ENCODE measurements at regions not wholly inside any gene's neighbourhood (a gene's known extent, or its start where the extent isn't known, plus 50 kb on each side); places are given as distances from the start of the nearest gene placed in this dataset.
A peak's percentile ranks its signal among the peaks of the same experiment; 100 is the strongest.

DNA sequence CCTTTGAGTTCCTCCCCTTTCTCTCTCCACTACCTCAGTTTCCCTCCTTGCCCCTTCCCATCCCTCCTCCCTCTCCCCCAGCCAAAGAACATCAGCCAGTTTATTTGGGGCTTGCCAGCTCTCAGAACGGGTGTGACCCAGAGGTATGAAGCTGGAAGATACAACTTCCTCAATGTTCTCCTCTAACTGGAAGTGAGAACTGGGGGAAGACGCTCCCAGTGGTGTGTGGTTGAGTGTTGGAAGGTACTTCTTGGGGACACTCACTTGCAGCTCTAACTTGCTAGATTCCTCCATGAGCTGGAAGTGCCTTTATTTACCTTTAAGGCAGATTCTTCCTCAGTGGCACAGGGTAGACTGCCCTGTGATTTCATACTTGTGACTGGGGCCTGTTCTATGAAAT, 110.5 kb upstream of the HABP2 start:
- H3K36me3 Mint-ChIP-seq (ENCODE audit: low read depth): no peaks in the 10 kb centered on the region
- no peaks in the 10 kb centered on the region for H3K4me1 Mint-ChIP-seq (ENCODE audit: low read depth)
- no peak overlapping the region for H3K27ac Mint-ChIP-seq
- Histone ChIP-seq H3K27ac (ENCODE audit: low read depth in 1 of 2, low read length in 2 of 2) (no peak overlapping the region), H3K27me3 (ENCODE audit: control insufficient read depth in 1 of 2, insufficient read depth in 2 of 2, low read length in 2 of 2) (peaks cover 0 to 9% of the 10 kb centered on the region in 2 experiments), H3K9me3 (ENCODE audit: control insufficient read depth in 1 of 2, insufficient read depth in 1 of 2, low read length in 2 of 2) (no peaks in the 10 kb centered on the region), H3K36me3 (ENCODE audit: insufficient read depth, low read length) (no peaks in the 10 kb centered on the region), H3K4me1 (ENCODE audit: insufficient read depth, low read length) (no peaks in the 10 kb centered on the region), H3K4me3 (ENCODE audit: low read length) (no peak overlapping the region)
- TF ChIP-seq, protein P1, sequence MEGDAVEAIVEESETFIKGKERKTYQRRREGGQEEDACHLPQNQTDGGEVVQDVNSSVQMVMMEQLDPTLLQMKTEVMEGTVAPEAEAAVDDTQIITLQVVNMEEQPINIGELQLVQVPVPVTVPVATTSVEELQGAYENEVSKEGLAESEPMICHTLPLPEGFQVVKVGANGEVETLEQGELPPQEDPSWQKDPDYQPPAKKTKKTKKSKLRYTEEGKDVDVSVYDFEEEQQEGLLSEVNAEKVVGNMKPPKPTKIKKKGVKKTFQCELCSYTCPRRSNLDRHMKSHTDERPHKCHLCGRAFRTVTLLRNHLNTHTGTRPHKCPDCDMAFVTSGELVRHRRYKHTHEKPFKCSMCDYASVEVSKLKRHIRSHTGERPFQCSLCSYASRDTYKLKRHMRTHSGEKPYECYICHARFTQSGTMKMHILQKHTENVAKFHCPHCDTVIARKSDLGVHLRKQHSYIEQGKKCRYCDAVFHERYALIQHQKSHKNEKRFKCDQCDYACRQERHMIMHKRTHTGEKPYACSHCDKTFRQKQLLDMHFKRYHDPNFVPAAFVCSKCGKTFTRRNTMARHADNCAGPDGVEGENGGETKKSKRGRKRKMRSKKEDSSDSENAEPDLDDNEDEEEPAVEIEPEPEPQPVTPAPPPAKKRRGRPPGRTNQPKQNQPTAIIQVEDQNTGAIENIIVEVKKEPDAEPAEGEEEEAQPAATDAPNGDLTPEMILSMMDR (IDR thresholded peaks at IDR 0.05): no peak
- peaks cover 8% of the 10 kb centered on the region for H3K27me3 Mint-ChIP-seq
- ATAC-seq (ENCODE audit: poor library complexity) (no peak), DNase-seq (peak in 2 of 14 experiments; percentile 8 to 17)
- intact Hi-C loops (cut with DNase I, micrococcal nuclease): no loop called here
- ChIA-PET CTCF (no interaction called here), POLR2A (no interaction called here)
- H3K4me3 Mint-ChIP-seq: no peak overlapping the region
- H3K9me3 Mint-ChIP-seq: no peaks in the 10 kb centered on the region

DNA sequence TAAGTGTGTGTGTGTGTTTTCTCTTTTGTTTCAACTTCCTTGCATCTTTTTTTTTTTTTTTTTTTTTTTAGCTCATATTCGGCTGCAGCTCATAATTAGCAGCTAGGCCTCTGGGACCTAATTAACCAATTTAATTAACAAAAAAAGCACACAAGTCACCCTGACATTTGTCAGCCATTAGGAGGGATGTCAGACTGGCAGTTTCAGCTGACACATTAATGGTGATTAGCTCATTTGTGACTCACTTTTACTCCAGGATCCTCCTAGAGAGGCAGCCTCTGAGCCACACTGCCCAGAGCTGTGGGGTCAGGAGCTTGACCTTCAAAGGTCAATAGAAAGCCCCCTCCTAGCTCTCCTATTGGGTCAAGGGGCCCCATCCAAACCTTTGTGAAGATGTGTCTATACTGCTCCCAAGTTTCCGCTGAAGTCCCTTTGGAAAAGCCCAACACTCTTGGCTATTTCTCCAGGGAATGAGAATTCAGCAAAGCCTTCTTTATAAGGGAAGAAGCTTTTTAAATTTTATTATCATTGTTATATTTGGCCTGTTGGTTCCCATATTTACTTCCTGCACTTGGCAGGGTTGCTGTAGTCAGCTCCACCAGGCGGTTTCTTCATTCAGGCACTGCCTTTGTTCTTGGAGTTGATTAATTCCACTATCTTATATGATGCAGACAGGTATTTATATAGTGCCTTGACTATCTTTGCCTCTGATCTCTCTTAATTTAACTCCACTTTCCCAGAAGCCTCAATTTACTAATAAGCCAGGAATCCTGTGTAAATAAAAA, 109.5 kb upstream of the HABP2 start:
- Histone ChIP-seq H3K27me3 (ENCODE audit: control insufficient read depth in 1 of 2, insufficient read depth in 2 of 2, low read length in 2 of 2) (peaks cover 0 to 9% of the 10 kb centered on the region in 2 experiments), H3K36me3 (ENCODE audit: insufficient read depth, low read length) (no peaks in the 10 kb centered on the region), H3K9me3 (ENCODE audit: control insufficient read depth in 1 of 2, insufficient read depth in 1 of 2, low read length in 2 of 2) (no peaks in the 10 kb centered on the region), H3K27ac (ENCODE audit: low read depth in 1 of 2, low read length in 2 of 2) (no peak overlapping the region), H3K4me3 (ENCODE audit: low read length) (no peak overlapping the region), H3K4me1 (ENCODE audit: insufficient read depth, low read length) (no peaks in the 10 kb centered on the region)
- TF ChIP-seq, protein P1 (IDR thresholded peaks at IDR 0.05): no peak
- Mint-ChIP-seq H3K4me3 (no peak overlapping the region), H3K9me3 (no peaks in the 10 kb centered on the region), H3K27me3 (peaks cover 8% of the 10 kb centered on the region), H3K27ac (no peak overlapping the region), H3K36me3 (ENCODE audit: low read depth) (no peaks in the 10 kb centered on the region), H3K4me1 (ENCODE audit: low read depth) (no peaks in the 10 kb centered on the region)
- DNase-seq (no peak), ATAC-seq (ENCODE audit: poor library complexity) (no peak)
- intact Hi-C loops (cut with DNase I, micrococcal nuclease): no loop called here
- ChIA-PET CTCF (no interaction called here), POLR2A (no interaction called here)

DNA sequence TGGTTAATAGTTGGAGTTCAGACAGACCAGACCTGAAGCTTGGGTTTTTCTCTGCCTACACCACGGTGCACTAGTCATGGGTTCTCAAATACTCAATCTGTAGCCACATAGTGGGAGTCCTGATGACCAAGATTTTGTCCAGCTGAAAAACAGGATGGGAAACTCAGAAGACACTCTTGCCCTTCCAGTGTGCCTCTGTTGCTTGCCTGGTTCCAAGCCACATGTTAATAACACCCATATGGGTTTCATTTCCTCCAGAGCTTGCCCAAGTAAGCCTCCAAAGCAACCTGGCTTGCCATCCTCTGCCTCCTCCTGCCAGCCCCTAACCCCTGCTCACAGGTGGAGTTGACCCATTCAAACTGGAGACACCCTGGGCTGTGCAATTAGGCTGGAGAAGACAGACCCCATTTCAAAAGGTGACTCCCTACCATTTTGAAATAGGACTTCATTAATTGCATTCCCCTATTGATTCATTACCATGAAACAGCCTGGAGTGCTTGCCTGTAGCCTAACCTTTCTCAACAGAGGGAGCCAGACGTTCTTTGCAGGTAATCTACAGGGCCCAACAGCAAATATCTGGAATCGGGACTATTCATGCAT, 108.0 kb upstream of the HABP2 start:
- TF ChIP-seq, protein P1 (IDR thresholded peaks at IDR 0.05): no peak
- H3K27me3 ChIP-seq (ENCODE audit: control insufficient read depth in 1 of 2, insufficient read depth in 2 of 2, low read length in 2 of 2): peaks cover 3 to 16% of the 10 kb centered on the region in 2 experiments
- H3K4me1 ChIP-seq (ENCODE audit: insufficient read depth, low read length): no peaks in the 10 kb centered on the region
- H3K36me3 ChIP-seq (ENCODE audit: insufficient read depth, low read length): no peaks in the 10 kb centered on the region
- peaks cover 8% of the 10 kb centered on the region for H3K27me3 Mint-ChIP-seq
- no peak overlapping the region for H3K27ac Mint-ChIP-seq
- H3K4me3 ChIP-seq (ENCODE audit: low read length): no peak overlapping the region
- ChIA-PET POLR2A (no interaction called here), CTCF (no interaction called here)
- H3K9me3 Mint-ChIP-seq: no peaks in the 10 kb centered on the region
- no peak for ATAC-seq (ENCODE audit: poor library complexity)
- no peaks in the 10 kb centered on the region for H3K36me3 Mint-ChIP-seq (ENCODE audit: low read depth)
- no peaks in the 10 kb centered on the region for H3K4me1 Mint-ChIP-seq (ENCODE audit: low read depth)
- DNase-seq: no peak
- H3K27ac ChIP-seq (ENCODE audit: low read depth in 1 of 2, low read length in 2 of 2): no peak overlapping the region
- intact Hi-C loops (cut with DNase I, micrococcal nuclease): no loop called here
- no peak overlapping the region for H3K4me3 Mint-ChIP-seq
- no peaks in the 10 kb centered on the region for H3K9me3 ChIP-seq (ENCODE audit: control insufficient read depth in 1 of 2, insufficient read depth in 1 of 2, low read length in 2 of 2)

Measured in CD4-positive, alpha-beta T cell (primary cell).